ENCODE measurements at regions not wholly inside any gene's neighbourhood (a gene's known extent, or its start where the extent isn't known, plus 50 kb on each side); places are given as distances from the start of the nearest gene placed in this dataset.

GRCh38 chr1:104072915-104073371, 323.2 kb downstream of the AMY1C start:
- no peak for DNase-seq (ENCODE audit: low spot score in 2 of 2)
- no peak overlapping the region for H3K4me3 ChIP-seq (ENCODE audit: low read depth, poor library complexity, severe bottlenecking)
- TF ChIP-seq CTCF (IDR thresholded peaks at IDR 0.05): no peak
- no peak for TF ChIP-seq POLR2A (IDR thresholded peaks at IDR 0.05)
- intact Hi-C loops (cut with DNase I; ENCODE audit: low total_unique reads): no loop called here
- WGBS, 2 donors: 90 to 96% methylated on average over 23 of the region's 23 CpGs

- DNase-seq (ENCODE audit: low spot score in 2 of 2): no peak
- H3K4me3 ChIP-seq (ENCODE audit: low read depth, poor library complexity, severe bottlenecking): no peak overlapping the region
- TF ChIP-seq CTCF (IDR thresholded peaks at IDR 0.05) (no peak), POLR2A (IDR thresholded peaks at IDR 0.05) (no peak)
- WGBS, 2 donors: 87 to 92% methylated on average over 18 to 19 of the region's 19 CpGs
- intact Hi-C loops (cut with DNase I; ENCODE audit: low total_unique reads): no loop called here
These were observed 323.8 kb downstream of the AMY1C start for GRCh38 chr1:104073463-104073902.

- no peak for DNase-seq (ENCODE audit: low spot score in 2 of 2)
- intact Hi-C loops (cut with DNase I; ENCODE audit: low total_unique reads): no loop called here
- H3K4me3 ChIP-seq (ENCODE audit: low read depth, poor library complexity, severe bottlenecking): no peak overlapping the region
- 63 to 81% methylated on average over 2 of the region's 2 CpGs for WGBS, 2 donors
- no peak for TF ChIP-seq CTCF (IDR thresholded peaks at IDR 0.05)
- TF ChIP-seq POLR2A (IDR thresholded peaks at IDR 0.05): no peak
These were observed 332.5 kb downstream of the AMY1C start for GRCh38 chr1:104082221-104082620.

GRCh38 chr1:104084380-104084779, 334.7 kb downstream of the AMY1C start:
- WGBS, 2 donors: 52 to 72% methylated on average over 3 of the region's 3 CpGs
- intact Hi-C loops (cut with DNase I; ENCODE audit: low total_unique reads): no loop called here
- no peak for DNase-seq (ENCODE audit: low spot score in 2 of 2)
- no peak overlapping the region for H3K4me3 ChIP-seq (ENCODE audit: low read depth, poor library complexity, severe bottlenecking)
- no peak for TF ChIP-seq CTCF (IDR thresholded peaks at IDR 0.05)
- TF ChIP-seq POLR2A (IDR thresholded peaks at IDR 0.05): no peak

- intact Hi-C loops (cut with DNase I; ENCODE audit: low total_unique reads): no loop called here
- WGBS, 2 donors: 63 to 87% methylated on average over 1 of the region's 1 CpG
- TF ChIP-seq CTCF (IDR thresholded peaks at IDR 0.05) (no peak), POLR2A (IDR thresholded peaks at IDR 0.05) (no peak)
- no peak for DNase-seq (ENCODE audit: low spot score in 2 of 2)
- no peak overlapping the region for H3K4me3 ChIP-seq (ENCODE audit: low read depth, poor library complexity, severe bottlenecking)
These were observed 343.0 kb downstream of the AMY1C start for GRCh38 chr1:104092698-104093097.

GRCh38 chr1:104098837-104099236, 349.1 kb downstream of the AMY1C start:
- DNase-seq (ENCODE audit: low spot score in 2 of 2): no peak

More at GRCh38 chr1:104098837-104099236, 349.1 kb downstream of the AMY1C start:
- 44 to 50% methylated on average over 3 of the region's 3 CpGs for WGBS, 2 donors
- no peak overlapping the region for H3K4me3 ChIP-seq (ENCODE audit: low read depth, poor library complexity, severe bottlenecking)
- intact Hi-C loops (cut with DNase I; ENCODE audit: low total_unique reads): no loop called here
- no peak for TF ChIP-seq POLR2A (IDR thresholded peaks at IDR 0.05)
- no peak for TF ChIP-seq CTCF (IDR thresholded peaks at IDR 0.05)
